Trophoblast cell (in vitro differentiated cells and primary cell): ENCODE measurements at regions not wholly inside any gene's neighbourhood (a gene's known extent, or its start where the extent isn't known, plus 50 kb on each side); places are given as distances from the start of the nearest gene placed in this dataset.

Source experiments
- DNase-seq, 2 donors: peaks; one replicate each; pipeline ENCODE4 v3.0.0-alpha.2; 2016
- H2AFZ ChIP-seq: 2 replicates; pipeline ENCODE4 v1.6.1; 2013; ENCODE audit warnings: low read length, moderate library complexity, mild to moderate bottlenecking; ENCODE audit not compliant: insufficient read depth, poor library complexity
- H2AK5ac ChIP-seq: 2 replicates; pipeline ENCODE4 v1.6.1; 2013; ENCODE audit warnings: mild to moderate bottlenecking, low read length
- H2BK120ac ChIP-seq: 2 replicates; pipeline ENCODE4 v1.6.1; 2013; ENCODE audit warnings: low read length, mild to moderate bottlenecking, moderate library complexity; ENCODE audit not compliant: insufficient read depth, poor library complexity
- H2BK12ac ChIP-seq: 2 replicates; pipeline ENCODE4 v1.6.1; 2013; ENCODE audit warnings: mild to moderate bottlenecking, low read length, moderate library complexity
- H2BK5ac ChIP-seq: 2 replicates; pipeline ENCODE4 v1.6.1; 2013; ENCODE audit warnings: low read length, low read depth, moderate library complexity, mild to moderate bottlenecking; ENCODE audit not compliant: poor library complexity
- H3K14ac ChIP-seq: 2 replicates; pipeline ENCODE4 v1.6.1; 2013; ENCODE audit warnings: mild to moderate bottlenecking, low read length
- H3K18ac ChIP-seq: 2 replicates; pipeline ENCODE4 v1.6.1; 2013; ENCODE audit warnings: mild to moderate bottlenecking, low read length
- H3K23ac ChIP-seq: 2 replicates; pipeline ENCODE4 v1.6.1; 2013; ENCODE audit warnings: low read length
- H3K27ac ChIP-seq: 2 replicates; pipeline ENCODE4 v1.5.1; 2013; ENCODE audit warnings: low read depth, mild to moderate bottlenecking, inconsistent platforms, low read length, moderate library complexity
- H3K27me3 ChIP-seq: 2 replicates; pipeline ENCODE4 v1.6.1; 2013; ENCODE audit warnings: inconsistent platforms, mild to moderate bottlenecking, low read length, moderate library complexity; ENCODE audit not compliant: insufficient read depth
- H3K36me3 ChIP-seq, 2 experiments: 1 replicate in 1 of 2; 2 replicates in 1 of 2; pipeline ENCODE4 v1.6.1; 2013; ENCODE audit warnings: low read length in 2 of 2, mild to moderate bottlenecking in 2 of 2, moderate library complexity in 1 of 2; ENCODE audit not compliant: insufficient read depth in 2 of 2, control insufficient read depth in 1 of 2
- H3K4ac ChIP-seq: 2 replicates; pipeline ENCODE4 v1.6.1; 2013; ENCODE audit warnings: low read depth, mild to moderate bottlenecking, low read length, moderate library complexity
- H3K4me1 ChIP-seq, 2 experiments: 1 replicate in 1 of 2; 2 replicates in 1 of 2; pipeline ENCODE4 v1.6.1; 2013; ENCODE audit warnings: low read length in 2 of 2, mild to moderate bottlenecking in 2 of 2, moderate library complexity in 1 of 2; ENCODE audit not compliant: insufficient read depth in 2 of 2, control insufficient read depth in 1 of 2
- H3K4me2 ChIP-seq: 2 replicates; pipeline ENCODE4 v1.6.1; 2013; ENCODE audit warnings: inconsistent platforms, mild to moderate bottlenecking, low read length, moderate library complexity
- H3K4me3 ChIP-seq: 2 replicates; pipeline ENCODE4 v1.5.1; 2013; ENCODE audit warnings: mild to moderate bottlenecking, low read depth, low read length, inconsistent platforms
- H3K79me1 ChIP-seq: one replicate; pipeline ENCODE4 v1.6.1; 2013; ENCODE audit warnings: low read length
- H3K79me2 ChIP-seq: 2 replicates; pipeline ENCODE4 v1.6.1; 2013; ENCODE audit warnings: low read length, mild to moderate bottlenecking; ENCODE audit not compliant: control insufficient read depth, insufficient read depth, poor library complexity
- H3K9ac ChIP-seq: 2 replicates; pipeline ENCODE4 v1.6.1; 2013; ENCODE audit warnings: mild to moderate bottlenecking, low read length
- H3K9me3 ChIP-seq: 2 replicates; pipeline ENCODE4 v1.6.1; 2013; ENCODE audit warnings: low read depth, mild to moderate bottlenecking, control low read depth, inconsistent platforms, low read length; ENCODE audit not compliant: insufficient read depth
- H4K12ac ChIP-seq: 2 replicates; pipeline ENCODE4 v1.6.1; 2013; ENCODE audit warnings: low read depth, mild to moderate bottlenecking, low read length, moderate library complexity
- H4K8ac ChIP-seq: 2 replicates; pipeline ENCODE4 v1.6.1; 2013; ENCODE audit warnings: low read depth, mild to moderate bottlenecking, low read length, moderate library complexity
- H4K91ac ChIP-seq: one replicate; pipeline ENCODE4 v1.6.1; 2013; ENCODE audit warnings: low read depth, mild to moderate bottlenecking, low read length, moderate library complexity
- WGBS: extraction: QIAGEN DNeasy Blood & Tissue Kit; methylation state at CpG from one replicate; pipeline ENCODE4 v1.1.7; 2013; ENCODE audit warnings: missing lambda C conversion rate; ENCODE audit not compliant: insufficient read length, insufficient coverage; ENCODE audit errors: extremely low coverage; 5-methylcytosine and 5-hydroxymethylcytosine counted together

- no peak overlapping the region for H2AK5ac ChIP-seq
- no peak overlapping the region for H2BK5ac ChIP-seq
- no peak overlapping the region for H2BK120ac ChIP-seq
- no peak overlapping the region for H3K4me2 ChIP-seq
- no peak overlapping the region for H3K4ac ChIP-seq
- H3K4me1 ChIP-seq = no peaks in the 10 kb centered on the region
- H3K36me3 ChIP-seq = no peaks in the 10 kb centered on the region
- no peak overlapping the region for H4K12ac ChIP-seq
- H4K8ac ChIP-seq = no peak overlapping the region
- no peaks in the 10 kb centered on the region for H3K79me1 ChIP-seq
- no peak overlapping the region for H3K27ac ChIP-seq
- H3K4me3 ChIP-seq = no peak overlapping the region
- 88% methylated on average over 1 of the region's 3 CpGs for WGBS
- no peak overlapping the region for H4K91ac ChIP-seq
- H3K9ac ChIP-seq = no peak overlapping the region
- H2BK12ac ChIP-seq = no peak overlapping the region
- no peak overlapping the region for H3K23ac ChIP-seq
- DNase-seq = no peak
- no peak overlapping the region for H3K18ac ChIP-seq
- no peaks in the 10 kb centered on the region for H3K9me3 ChIP-seq
- H2AFZ ChIP-seq = no peak overlapping the region
- H3K14ac ChIP-seq = no peak overlapping the region
- no peaks in the 10 kb centered on the region for H3K79me2 ChIP-seq
- no peaks in the 10 kb centered on the region for H3K27me3 ChIP-seq
Measured at GRCh38 chr6:141843178-141843834, 289.4 kb upstream of the GJE1 start.

GRCh38 chr6:141833001-141833655 is 299.6 kb upstream of the GJE1 start:
- no peaks in the 10 kb centered on the region for H3K36me3 ChIP-seq
- no CpG with 5 or more reads among the region's 7 CpGs for WGBS
- H3K4me1 ChIP-seq = peaks cover 0 to 2% of the 10 kb centered on the region in 2 experiments
- H3K79me1 ChIP-seq = no peaks in the 10 kb centered on the region
- H3K18ac ChIP-seq = no peak overlapping the region
- no peak overlapping the region for H4K8ac ChIP-seq
- no peak overlapping the region for H3K9ac ChIP-seq
- no peak overlapping the region for H2BK120ac ChIP-seq
- no peak for DNase-seq
- H3K79me2 ChIP-seq = no peaks in the 10 kb centered on the region
- no peaks in the 10 kb centered on the region for H3K9me3 ChIP-seq
- no peak overlapping the region for H3K4ac ChIP-seq
- H2BK5ac ChIP-seq = no peak overlapping the region
- no peak overlapping the region for H4K91ac ChIP-seq
- H2AK5ac ChIP-seq = no peak overlapping the region
- no peak overlapping the region for H3K27ac ChIP-seq
- no peak overlapping the region for H2BK12ac ChIP-seq
- no peak overlapping the region for H4K12ac ChIP-seq
- no peak overlapping the region for H3K4me3 ChIP-seq
- no peak overlapping the region for H2AFZ ChIP-seq
- H3K4me2 ChIP-seq = no peak overlapping the region
- H3K27me3 ChIP-seq = no peaks in the 10 kb centered on the region
- H3K14ac ChIP-seq = no peak overlapping the region
- no peak overlapping the region for H3K23ac ChIP-seq

GRCh38 chr6:141830530-141830929 is 302.2 kb upstream of the GJE1 start:
- Histone ChIP-seq H2AFZ (no peak overlapping the region), H3K4me1 (peaks cover 0 to 2% of the 10 kb centered on the region in 2 experiments), H3K9ac (no peak overlapping the region), H3K27me3 (no peaks in the 10 kb centered on the region), H4K8ac (no peak overlapping the region), H3K4me2 (no peak overlapping the region), H4K91ac (no peak overlapping the region), H3K79me1 (no peaks in the 10 kb centered on the region), H2BK5ac (no peak overlapping the region), H3K14ac (no peak overlapping the region), H3K9me3 (no peaks in the 10 kb centered on the region), H3K27ac (peak overlapping the region; percentile 40), H2BK12ac (no peak overlapping the region), H3K79me2 (no peaks in the 10 kb centered on the region), H3K4ac (no peak overlapping the region), H2BK120ac (no peak overlapping the region), H3K18ac (no peak overlapping the region), H4K12ac (no peak overlapping the region), H3K23ac (no peak overlapping the region), H3K36me3 (no peaks in the 10 kb centered on the region), H3K4me3 (no peak overlapping the region), H2AK5ac (no peak overlapping the region)
- no CpG with 5 or more reads among the region's 1 CpG for WGBS
- peak; percentile 76 to 94 for DNase-seq

GRCh38 chr6:141829566-141830360 is 303.0 kb upstream of the GJE1 start:
- no peaks in the 10 kb centered on the region for H3K79me2 ChIP-seq
- H4K8ac ChIP-seq = no peak overlapping the region
- no peaks in the 10 kb centered on the region for H3K9me3 ChIP-seq
- peak in 1 of 2 donors; percentile 9 for DNase-seq
- H2BK120ac ChIP-seq = no peak overlapping the region
- no peak overlapping the region for H3K4ac ChIP-seq
- peaks cover 0 to 2% of the 10 kb centered on the region in 2 experiments for H3K4me1 ChIP-seq
- no peak overlapping the region for H4K91ac ChIP-seq
- no peak overlapping the region for H3K23ac ChIP-seq
- no peak overlapping the region for H3K4me3 ChIP-seq
- H2BK5ac ChIP-seq = no peak overlapping the region
- H2BK12ac ChIP-seq = no peak overlapping the region
- no peak overlapping the region for H3K18ac ChIP-seq
- no peak overlapping the region for H4K12ac ChIP-seq
- H3K14ac ChIP-seq = no peak overlapping the region
- no peak overlapping the region for H2AFZ ChIP-seq
- no peak overlapping the region for H3K9ac ChIP-seq
- no peaks in the 10 kb centered on the region for H3K36me3 ChIP-seq
- WGBS = no CpG with 5 or more reads among the region's 4 CpGs
- peak overlapping the region; percentile 20 for H3K4me2 ChIP-seq
- no peak overlapping the region for H2AK5ac ChIP-seq
- no peaks in the 10 kb centered on the region for H3K79me1 ChIP-seq
- no peaks in the 10 kb centered on the region for H3K27me3 ChIP-seq
- H3K27ac ChIP-seq = peak overlapping the region; percentile 40
